A673 (cell line): ENCODE measurements at regions not wholly inside any gene's neighbourhood (a gene's known extent, or its start where the extent isn't known, plus 50 kb on each side); places are given as distances from the start of the nearest gene placed in this dataset.

Source experiments
- CTCF ChIP-seq: fragments of 300-800, 200-600 bp; sonication (generic); conservative IDR thresholded peaks from 2 replicates; pipeline ENCODE4 v1.5.1; 2017; ENCODE audit warnings: low read depth, mild to moderate bottlenecking, antibody characterized with exemption, low read length, moderate library complexity, mixed read lengths
- EZH2 ChIP-seq: fragments of 200-600 bp; sonication (generic); IDR thresholded peaks from 2 replicates; pipeline ENCODE4 v1.6.1; 2017; ENCODE audit warnings: borderline replicate concordance, low read depth, mild to moderate bottlenecking, mixed read lengths, antibody characterized with exemption, low read length; ENCODE audit not compliant: poor library complexity, severe bottlenecking

GRCh38 chr7:52273685-52274610 is 761.5 kb upstream of the POM121L12 start:
- TF ChIP-seq EZH2 = no peak
- TF ChIP-seq CTCF = no peak
